Sciatic nerve (tissue), 2 donors: ENCODE measurements at regions not wholly inside any gene's neighbourhood (a gene's known extent, or its start where the extent isn't known, plus 50 kb on each side); places are given as distances from the start of the nearest gene placed in this dataset.
A peak's percentile ranks its signal among the peaks of the same experiment; 100 is the strongest.
"Not testable (repeated sequence)": the region's sequence is repeated elsewhere in the genome, so short reads cannot be mapped to it uniquely, and the experiment has no call there.

Experiments
- ATAC-seq: fragments of 200-7000 bp; cut with Tn5 transposase; one replicate; pipeline ENCODE4 v1.9.1; 2020; ENCODE audit warnings: mild to moderate bottlenecking, moderate library complexity
- DNase-seq: peaks from one replicate; pipeline ENCODE4 v3.0.0-alpha.2; 2020; ENCODE audit warnings: low spot score
- intact Hi-C: fragments of 100-400 bp; cut with DNase I; formaldehyde crosslinking; loops from one replicate; pipeline ENCODE4 v1.14.2; 2022
- donor health status: DM: no; HTN: no; CAD: no.
- donor health status: DM: no; HTN: no; CAD: no.

DNA sequence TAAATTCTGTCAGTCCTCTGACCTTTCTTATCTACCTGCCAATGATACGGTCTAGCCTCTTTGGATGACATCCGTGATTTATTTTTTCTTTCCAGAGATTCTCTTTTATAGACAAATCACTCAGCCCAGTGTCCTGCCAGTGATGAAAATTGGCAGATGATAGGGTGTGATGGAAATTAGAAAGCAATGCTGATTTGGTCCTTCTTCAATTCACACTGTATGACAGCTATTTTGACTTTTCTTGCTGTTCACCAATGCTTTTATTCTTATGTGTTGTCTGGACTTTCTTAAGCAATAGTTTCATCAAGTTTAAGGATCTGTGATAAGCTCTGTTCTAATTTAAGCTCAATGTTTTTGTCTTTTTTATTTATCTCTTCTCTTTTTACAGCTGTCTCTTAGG lies 63.6 kb upstream of the TPTE start:
- ATAC-seq, intact Hi-C loops, DNase-seq: not testable (repeated sequence)

DNA sequence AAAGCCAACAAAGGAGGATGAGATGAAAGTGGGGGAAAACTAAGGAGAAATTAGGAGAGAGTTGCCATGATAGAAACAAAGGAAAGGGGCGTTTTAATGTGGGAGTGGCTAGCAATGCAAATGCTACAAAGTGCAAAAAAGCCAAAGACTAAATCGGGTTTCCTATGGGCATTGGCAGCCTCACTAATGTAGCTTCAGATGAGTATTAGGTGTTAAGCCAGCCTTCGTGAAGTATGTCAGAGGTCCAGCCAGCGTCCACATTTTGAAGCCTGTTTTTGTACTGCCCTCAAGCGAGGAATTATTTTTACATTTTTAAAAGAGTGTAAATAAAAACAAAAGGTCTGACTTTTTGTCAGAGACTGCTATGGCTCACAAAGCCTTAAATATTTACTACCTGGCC lies 60.4 kb upstream of the TPTE start:
- DNase-seq, ATAC-seq, intact Hi-C loops: not testable (repeated sequence)

DNA sequence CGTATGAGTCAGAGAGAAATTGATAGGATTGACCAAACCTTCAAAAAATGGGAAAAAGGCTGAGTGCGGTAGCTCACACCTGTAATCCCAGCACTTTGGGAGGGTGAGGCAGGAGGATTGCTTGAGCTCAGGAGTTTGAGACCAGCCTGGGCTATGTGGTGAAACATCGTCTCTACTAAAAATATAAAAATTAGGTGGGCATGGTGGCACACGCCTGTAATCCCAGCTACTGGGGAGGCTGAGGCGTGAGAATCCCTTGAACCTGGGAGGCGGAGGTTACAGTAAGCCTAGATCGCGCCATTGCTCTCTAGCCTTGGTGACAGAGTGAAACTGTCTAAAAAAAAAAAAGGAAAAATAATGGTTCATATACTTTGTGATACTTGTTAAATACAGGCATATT lies 59.9 kb upstream of the TPTE start:
- DNase-seq, result peak; percentile 59
- ATAC-seq, intact Hi-C loops: not testable (repeated sequence)

GRCh38 chr21:10463156-10463555 lies 58.2 kb upstream of the TPTE start:
- ATAC-seq (no peak), DNase-seq (no peak)
- intact Hi-C loops, result no loop called here

DNA sequence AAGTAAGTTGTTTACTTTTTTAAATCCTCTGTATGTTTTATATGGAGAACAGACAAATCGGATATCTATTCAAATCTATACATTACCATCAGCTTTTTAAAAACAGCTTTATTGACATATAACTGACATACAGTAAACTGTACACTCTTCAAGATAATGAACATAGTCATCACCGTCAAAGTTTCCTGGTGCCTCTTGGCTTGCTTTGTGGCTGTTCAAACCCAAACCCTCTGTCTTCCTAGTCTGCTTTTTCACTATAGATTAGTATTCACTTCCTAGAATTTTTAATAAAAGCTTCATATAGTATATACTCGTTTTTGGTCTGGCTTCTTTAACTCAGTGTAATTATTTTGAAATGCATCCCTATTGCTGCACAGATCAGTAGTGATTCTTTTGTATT lies 56.4 kb upstream of the TPTE start:
- DNase-seq, result no peak
- intact Hi-C loops, result no loop called here
- no peak for ATAC-seq

- DNase-seq (peak; percentile 67), ATAC-seq (peak; percentile 32)
- intact Hi-C loops, result not testable (repeated sequence)
Measured at GRCh38 chr21:10465524-10466110, 55.8 kb upstream of the TPTE start.

DNA sequence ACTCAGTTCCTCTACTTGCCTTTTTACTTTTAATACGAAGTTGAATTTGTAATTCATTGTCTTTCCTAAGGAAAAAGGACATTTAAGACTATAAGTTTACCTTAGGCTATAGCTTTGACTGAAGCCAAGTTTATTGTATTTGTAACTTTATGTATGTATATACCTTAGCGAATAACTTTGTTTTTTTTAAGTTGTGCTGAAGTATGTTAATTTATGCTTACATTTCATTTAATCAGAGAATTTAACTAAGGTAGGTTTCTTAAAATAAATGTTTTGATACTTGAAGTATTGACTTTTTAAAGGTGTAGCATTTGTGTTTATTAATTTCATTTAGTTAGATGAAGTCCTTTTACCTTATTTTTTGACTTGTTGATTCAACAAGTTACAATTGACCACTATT lies 55.2 kb upstream of the TPTE start:
- DNase-seq, result no peak
- no peak for ATAC-seq
- intact Hi-C loops, result no loop called here
